ENCODE measurements at regions not wholly inside any gene's neighbourhood (a gene's known extent, or its start where the extent isn't known, plus 50 kb on each side); places are given as distances from the start of the nearest gene placed in this dataset.

- Mint-ChIP-seq H3K4me3 (ENCODE audit: unreplicated experiment) (no peak overlapping the region), H3K9me3 (ENCODE audit: unreplicated experiment) (no peaks in the 10 kb centered on the region), H3K27me3 (ENCODE audit: unreplicated experiment) (peaks cover 2% of the 10 kb centered on the region), H3K27ac (ENCODE audit: unreplicated experiment) (no peak overlapping the region), H3K4me1 (ENCODE audit: unreplicated experiment) (peaks cover 18% of the 10 kb centered on the region), H3K36me3 (ENCODE audit: low read depth, unreplicated experiment) (no peaks in the 10 kb centered on the region)
- TF ChIP-seq CTCF (IDR thresholded peaks at IDR 0.05; ENCODE audit: unreplicated experiment), result no peak
- no peak for DNase-seq (ENCODE audit: low spot score)
Observed at GRCh38 chr6:26254724-26255123, 110.3 kb upstream of the BTN3A2 start.

- no peak overlapping the region for H3K27ac Mint-ChIP-seq (ENCODE audit: unreplicated experiment)
Observed at GRCh38 chr6:26257272-26257671, 107.7 kb upstream of the BTN3A2 start.

GRCh38 chr6:26258212-26258977 lies 106.6 kb upstream of the BTN3A2 start:
- Mint-ChIP-seq H3K36me3 (ENCODE audit: low read depth, unreplicated experiment) (no peaks in the 10 kb centered on the region), H3K27me3 (ENCODE audit: unreplicated experiment) (no peaks in the 10 kb centered on the region), H3K4me1 (ENCODE audit: unreplicated experiment) (peaks cover 5% of the 10 kb centered on the region), H3K27ac (ENCODE audit: unreplicated experiment) (no peak overlapping the region), H3K9me3 (ENCODE audit: unreplicated experiment) (no peaks in the 10 kb centered on the region), H3K4me3 (ENCODE audit: unreplicated experiment) (no peak overlapping the region)
- TF ChIP-seq CTCF (IDR thresholded peaks at IDR 0.05; ENCODE audit: unreplicated experiment), result no peak
- no peak for DNase-seq (ENCODE audit: low spot score)

More at GRCh38 chr6:26257272-26257671, 107.7 kb upstream of the BTN3A2 start:
- no peak overlapping the region for H3K4me3 Mint-ChIP-seq (ENCODE audit: unreplicated experiment)
- no peaks in the 10 kb centered on the region for H3K36me3 Mint-ChIP-seq (ENCODE audit: low read depth, unreplicated experiment)
- DNase-seq (ENCODE audit: low spot score), result no peak
- no peaks in the 10 kb centered on the region for H3K9me3 Mint-ChIP-seq (ENCODE audit: unreplicated experiment)
- H3K4me1 Mint-ChIP-seq (ENCODE audit: unreplicated experiment), result peaks cover 10% of the 10 kb centered on the region
- no peaks in the 10 kb centered on the region for H3K27me3 Mint-ChIP-seq (ENCODE audit: unreplicated experiment)
- no peak for TF ChIP-seq CTCF (IDR thresholded peaks at IDR 0.05; ENCODE audit: unreplicated experiment)

- Mint-ChIP-seq H3K27ac (ENCODE audit: unreplicated experiment) (no peak overlapping the region), H3K36me3 (ENCODE audit: low read depth, unreplicated experiment) (no peaks in the 10 kb centered on the region), H3K9me3 (ENCODE audit: unreplicated experiment) (no peaks in the 10 kb centered on the region), H3K27me3 (ENCODE audit: unreplicated experiment) (no peaks in the 10 kb centered on the region), H3K4me3 (ENCODE audit: unreplicated experiment) (no peak overlapping the region), H3K4me1 (ENCODE audit: unreplicated experiment) (peaks cover 5% of the 10 kb centered on the region)
- no peak for TF ChIP-seq CTCF (IDR thresholded peaks at IDR 0.05; ENCODE audit: unreplicated experiment)
- no peak for DNase-seq (ENCODE audit: low spot score)
Observed at GRCh38 chr6:26260110-26260637, 104.8 kb upstream of the BTN3A2 start.
